ENCODE measurements at regions not wholly inside any gene's neighbourhood (a gene's known extent, or its start where the extent isn't known, plus 50 kb on each side); places are given as distances from the start of the nearest gene placed in this dataset.
"Not testable (repeated sequence)": the region's sequence is repeated elsewhere in the genome, so short reads cannot be mapped to it uniquely, and the experiment has no call there.

- no peak for DNase-seq
These were observed 92.5 kb upstream of the FRMD4A start for GRCh38 chr10:14423111-14423744.

GRCh38 chr10:14422431-14422830 is 91.7 kb upstream of the FRMD4A start:
- no peak for DNase-seq

GRCh38 chr10:14421941-14422340 is 91.2 kb upstream of the FRMD4A start:
- no peak for DNase-seq

GRCh38 chr10:14417336-14417735 is 86.6 kb upstream of the FRMD4A start:
- DNase-seq, result not testable (repeated sequence)

- DNase-seq, result no peak
These were observed 85.6 kb upstream of the FRMD4A start for GRCh38 chr10:14416308-14416700.

GRCh38 chr10:14415676-14416307 is 85.1 kb upstream of the FRMD4A start:
- no peak for DNase-seq

- no peak for DNase-seq
These were observed 84.2 kb upstream of the FRMD4A start for GRCh38 chr10:14414901-14415300.

GRCh38 chr10:14413523-14413922 is 82.8 kb upstream of the FRMD4A start:
- no peak for DNase-seq

- no peak for DNase-seq
These were observed 81.9 kb upstream of the FRMD4A start for GRCh38 chr10:14412624-14413023.

GRCh38 chr10:14409856-14410458 is 79.2 kb upstream of the FRMD4A start:
- DNase-seq, result no peak

GRCh38 chr10:14409247-14409646 is 78.5 kb upstream of the FRMD4A start:
- DNase-seq, result no peak

GRCh38 chr10:14408139-14408538 is 77.4 kb upstream of the FRMD4A start:
- DNase-seq, result no peak

GRCh38 chr10:14407567-14407966 is 76.8 kb upstream of the FRMD4A start:
- no peak for DNase-seq

- DNase-seq, result no peak
These were observed 74.6 kb upstream of the FRMD4A start for GRCh38 chr10:14405076-14406065.

GRCh38 chr10:14403881-14404623 is 73.3 kb upstream of the FRMD4A start:
- DNase-seq, result no peak

GRCh38 chr10:14403359-14403758 is 72.6 kb upstream of the FRMD4A start:
- DNase-seq, result no peak

- DNase-seq, result no peak
These were observed 68.9 kb upstream of the FRMD4A start for GRCh38 chr10:14399641-14400040.

GRCh38 chr10:14397066-14397465 is 66.3 kb upstream of the FRMD4A start:
- no peak for DNase-seq

GRCh38 chr10:14396411-14397048 is 65.8 kb upstream of the FRMD4A start:
- DNase-seq, result no peak

GRCh38 chr10:14394179-14394578 is 63.5 kb upstream of the FRMD4A start:
- DNase-seq, result no peak

GRCh38 chr10:14391342-14391741 is 60.6 kb upstream of the FRMD4A start:
- DNase-seq, result no peak
